ENCODE measurements at regions not wholly inside any gene's neighbourhood (a gene's known extent, or its start where the extent isn't known, plus 50 kb on each side); places are given as distances from the start of the nearest gene placed in this dataset.

DNA sequence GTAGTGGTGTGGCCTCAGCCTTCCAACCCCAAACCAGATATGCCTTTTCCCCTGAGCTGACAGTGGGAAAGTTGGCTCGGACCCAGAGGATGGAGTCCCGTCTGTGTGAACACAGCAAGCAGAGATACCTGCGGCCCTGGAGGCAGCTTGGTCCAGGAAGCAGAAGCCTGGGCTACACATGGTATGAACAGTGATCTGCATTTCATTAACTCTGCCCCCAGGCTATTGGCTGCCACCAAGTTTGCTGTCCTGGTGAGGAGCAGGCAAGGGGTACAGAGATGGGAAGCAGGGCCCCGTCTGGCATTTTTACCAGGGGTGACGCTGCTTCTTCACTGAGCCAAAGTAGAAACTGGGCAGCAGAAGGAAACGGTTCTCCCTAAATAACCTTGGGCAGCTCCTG, 90.0 kb downstream of the EDN3 start:
- no peak overlapping the region for H2BK5ac ChIP-seq (ENCODE audit: low read depth, low read length, poor library complexity, severe bottlenecking)
- ChIA-PET POLR2A (ENCODE audit: unreplicated experiment) (no interaction called here), CTCF (no interaction called here)
- 80% methylated on average over 1 of the region's 6 CpGs; no CpG with 5 or more reads in 1 of the 2 experiments for WGBS, 2 experiments (ENCODE audit: extremely low coverage in 2 of 2, insufficient read length in 1 of 2)
- H3K4me3 ChIP-seq (ENCODE audit: insufficient read depth, low read depth, low read length) = no peak overlapping the region
- H2BK120ac ChIP-seq (ENCODE audit: low read depth, low read length) = no peak overlapping the region
- no peak overlapping the region for H4K5ac ChIP-seq (ENCODE audit: low read depth, low read length)
- H3K56ac ChIP-seq (ENCODE audit: extremely low read depth, insufficient read depth, low read length) = no peak overlapping the region
- TF ChIP-seq CHD1 (IDR thresholded peaks at IDR 0.05; ENCODE audit: low read depth, low read length) (no peak), RFX5 (IDR thresholded peaks at IDR 0.05; ENCODE audit: low read depth, low read length) (no peak), MXI1 (IDR thresholded peaks at IDR 0.05; ENCODE audit: borderline replicate concordance, low read depth, low read length) (no peak)
- TF ChIP-seq, protein P1, sequence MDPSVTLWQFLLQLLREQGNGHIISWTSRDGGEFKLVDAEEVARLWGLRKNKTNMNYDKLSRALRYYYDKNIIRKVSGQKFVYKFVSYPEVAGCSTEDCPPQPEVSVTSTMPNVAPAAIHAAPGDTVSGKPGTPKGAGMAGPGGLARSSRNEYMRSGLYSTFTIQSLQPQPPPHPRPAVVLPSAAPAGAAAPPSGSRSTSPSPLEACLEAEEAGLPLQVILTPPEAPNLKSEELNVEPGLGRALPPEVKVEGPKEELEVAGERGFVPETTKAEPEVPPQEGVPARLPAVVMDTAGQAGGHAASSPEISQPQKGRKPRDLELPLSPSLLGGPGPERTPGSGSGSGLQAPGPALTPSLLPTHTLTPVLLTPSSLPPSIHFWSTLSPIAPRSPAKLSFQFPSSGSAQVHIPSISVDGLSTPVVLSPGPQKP (IDR thresholded peaks at IDR 0.05; ENCODE audit: borderline replicate concordance, low read depth, low read length) = no peak
- no peak overlapping the region for H3K23ac ChIP-seq (ENCODE audit: low read depth, low read length)
- H4K8ac ChIP-seq (ENCODE audit: low read depth in 2 of 2, low read length in 2 of 2) = no peak overlapping the region
- H2BK15ac ChIP-seq (ENCODE audit: low read depth, low read length) = no peak overlapping the region
- H2AFZ ChIP-seq (replicated peaks; ENCODE audit: low read length, poor library complexity) = no peak overlapping the region
- H3K14ac ChIP-seq (replicated peaks; ENCODE audit: low read depth, low read length) = no peak overlapping the region
- no peak for ATAC-seq (ENCODE audit: low read depth)
- no peaks in the 10 kb centered on the region for H3K4me1 ChIP-seq (ENCODE audit: control insufficient read depth, insufficient read depth, low read length)
- no peaks in the 10 kb centered on the region for H3K36me3 ChIP-seq (ENCODE audit: control insufficient read depth, insufficient read depth, low read length)
- intact Hi-C loops (cut with micrococcal nuclease) (no loop called here), dilution Hi-C loops (cut with HindIII; ENCODE audit: low sequenced_read_pairs, unreplicated experiment) (no loop called here), in situ Hi-C loops (cut with MboI; ENCODE audit: low sequenced_read_pairs) (no loop called here)
- H3K27ac ChIP-seq (ENCODE audit: insufficient read depth, low read length) = no peak overlapping the region
- H4K20me1 ChIP-seq (ENCODE audit: insufficient read depth, low read length) = no peaks in the 10 kb centered on the region
- no peak overlapping the region for H3K9ac ChIP-seq (ENCODE audit: low read depth, low read length)
- H2AK5ac ChIP-seq (ENCODE audit: low read depth, low read length) = no peak overlapping the region
- H3K18ac ChIP-seq (ENCODE audit: low read depth, low read length) = no peak overlapping the region
- peaks cover 14% of the 10 kb centered on the region; the same call in 1 of the 2 replicates for H3K9me3 ChIP-seq (ENCODE audit: control insufficient read depth, insufficient read depth, low read length)
- no peaks in the 10 kb centered on the region for H3K9me1 ChIP-seq (ENCODE audit: insufficient read depth, low read length)
- DNase-seq = no peak
- no peak overlapping the region for H4K91ac ChIP-seq (ENCODE audit: insufficient read depth, low read depth, low read length)
- H3K4me2 ChIP-seq (ENCODE audit: low read depth, low read length) = no peak overlapping the region
- H3K79me1 ChIP-seq (ENCODE audit: low read depth in 1 of 2, low read length in 2 of 2) = no peaks in the 10 kb centered on the region
- no peak overlapping the region for H2AK9ac ChIP-seq (replicated peaks; ENCODE audit: low read depth, low read length, poor library complexity)
- H3K4ac ChIP-seq (ENCODE audit: low read depth, low read length) = no peak overlapping the region
- BruUV-seq (replicated peaks) = no TSS peak
- H3K27me3 ChIP-seq (ENCODE audit: control insufficient read depth, insufficient read depth, low read length) = no peaks in the 10 kb centered on the region
- no peak overlapping the region for H2BK20ac ChIP-seq (ENCODE audit: low read depth, low read length)
